ENCODE measurements at regions not wholly inside any gene's neighbourhood (a gene's known extent, or its start where the extent isn't known, plus 50 kb on each side); places are given as distances from the start of the nearest gene placed in this dataset.

- Histone ChIP-seq H3K9me3 (ENCODE audit: low read depth) (no peaks in the 10 kb centered on the region), H4K20me1 (ENCODE audit: insufficient read depth, poor library complexity, severe bottlenecking) (no peaks in the 10 kb centered on the region), H3K36me3 (replicated peaks; ENCODE audit: insufficient read depth, low read depth) (no peaks in the 10 kb centered on the region), H2AFZ (no peak overlapping the region), H3K9me2 (replicated peaks; ENCODE audit: insufficient read depth) (no peaks in the 10 kb centered on the region), H3K27me3 (no peaks in the 10 kb centered on the region), H3K79me2 (no peaks in the 10 kb centered on the region), H3K4me3 (no peak overlapping the region), H3K4me1 (ENCODE audit: insufficient read depth) (no peaks in the 10 kb centered on the region), H3K4me2 (no peak overlapping the region), H3K27ac (no peak overlapping the region)
- DNase-seq (ENCODE audit: low spot score) = no peak
- 74% methylated on average over 5 of the region's 5 CpGs for WGBS (ENCODE audit: low lambda C conversion rate, missing lambda C conversion rate)
- TF ChIP-seq CTCF (IDR thresholded peaks at IDR 0.05; ENCODE audit: poor library complexity) (no peak), EZH2phosphoT487 (IDR thresholded peaks at IDR 0.05; ENCODE audit: low read depth, severe bottlenecking, unreplicated experiment) (no peak), EZH2 (IDR thresholded peaks at IDR 0.05; ENCODE audit: borderline replicate concordance) (no peak)
Measured at GRCh38 chr6:146865756-146866379, 267.1 kb downstream of the ADGB start.

- H3K4me2 ChIP-seq = no peak overlapping the region
- WGBS (ENCODE audit: low lambda C conversion rate, missing lambda C conversion rate) = 88% methylated on average over 4 of the region's 4 CpGs
- no peak overlapping the region for H3K4me3 ChIP-seq
Measured at GRCh38 chr6:146866731-146867414, 268.1 kb downstream of the ADGB start.

GRCh38 chr6:146868671-146869209, 270.0 kb downstream of the ADGB start:
- Histone ChIP-seq H3K27me3 (no peaks in the 10 kb centered on the region), H3K36me3 (replicated peaks; ENCODE audit: insufficient read depth, low read depth) (no peaks in the 10 kb centered on the region), H3K9me3 (ENCODE audit: low read depth) (no peaks in the 10 kb centered on the region), H4K20me1 (ENCODE audit: insufficient read depth, poor library complexity, severe bottlenecking) (no peaks in the 10 kb centered on the region), H3K79me2 (no peaks in the 10 kb centered on the region), H3K4me3 (no peak overlapping the region), H3K4me2 (no peak overlapping the region), H3K27ac (no peak overlapping the region), H3K4me1 (ENCODE audit: insufficient read depth) (no peaks in the 10 kb centered on the region), H2AFZ (no peak overlapping the region), H3K9me2 (replicated peaks; ENCODE audit: insufficient read depth) (no peaks in the 10 kb centered on the region)
- DNase-seq (ENCODE audit: low spot score) = peak; percentile 27
- no peak for TF ChIP-seq CTCF (IDR thresholded peaks at IDR 0.05; ENCODE audit: poor library complexity)
- no peak for TF ChIP-seq EZH2phosphoT487 (IDR thresholded peaks at IDR 0.05; ENCODE audit: low read depth, severe bottlenecking, unreplicated experiment)
- no peak for TF ChIP-seq EZH2 (IDR thresholded peaks at IDR 0.05; ENCODE audit: borderline replicate concordance)
- WGBS (ENCODE audit: low lambda C conversion rate, missing lambda C conversion rate) = 72% methylated on average over 4 of the region's 4 CpGs

More at GRCh38 chr6:146866731-146867414, 268.1 kb downstream of the ADGB start:
- no peak overlapping the region for H2AFZ ChIP-seq
- no peaks in the 10 kb centered on the region for H4K20me1 ChIP-seq (ENCODE audit: insufficient read depth, poor library complexity, severe bottlenecking)
- H3K9me3 ChIP-seq (ENCODE audit: low read depth) = no peaks in the 10 kb centered on the region
- H3K4me1 ChIP-seq (ENCODE audit: insufficient read depth) = no peaks in the 10 kb centered on the region
- H3K27ac ChIP-seq = no peak overlapping the region
- H3K27me3 ChIP-seq = no peaks in the 10 kb centered on the region
- H3K79me2 ChIP-seq = no peaks in the 10 kb centered on the region
- no peaks in the 10 kb centered on the region for H3K9me2 ChIP-seq (replicated peaks; ENCODE audit: insufficient read depth)
- DNase-seq (ENCODE audit: low spot score) = no peak
- TF ChIP-seq EZH2 (IDR thresholded peaks at IDR 0.05; ENCODE audit: borderline replicate concordance) = no peak
- no peak for TF ChIP-seq CTCF (IDR thresholded peaks at IDR 0.05; ENCODE audit: poor library complexity)
- TF ChIP-seq EZH2phosphoT487 (IDR thresholded peaks at IDR 0.05; ENCODE audit: low read depth, severe bottlenecking, unreplicated experiment) = no peak
- no peaks in the 10 kb centered on the region for H3K36me3 ChIP-seq (replicated peaks; ENCODE audit: insufficient read depth, low read depth)

Data from hepatocyte (in vitro differentiated cells).